ENCODE measurements at regions not wholly inside any gene's neighbourhood (a gene's known extent, or its start where the extent isn't known, plus 50 kb on each side); places are given as distances from the start of the nearest gene placed in this dataset.

DNA sequence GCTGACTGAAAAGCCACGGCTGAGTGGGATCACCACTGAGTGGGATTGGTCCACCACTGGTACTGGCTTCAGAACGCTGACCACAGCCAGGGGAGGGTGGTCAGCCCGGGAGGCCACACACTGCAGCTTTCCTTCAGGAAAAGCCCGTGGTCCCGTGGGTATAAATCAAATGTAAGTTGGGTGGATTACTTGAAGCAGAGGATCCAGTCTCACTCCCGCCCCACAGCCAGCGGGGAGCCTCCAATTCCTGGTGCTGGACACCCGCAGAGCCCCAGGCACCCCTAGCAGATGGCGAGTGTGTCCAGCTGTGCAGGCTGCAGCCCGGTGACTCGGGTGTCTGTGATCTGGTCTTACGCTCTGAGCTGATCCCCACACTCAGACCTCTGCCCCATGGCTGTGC, 231.1 kb upstream of the ZNF32 start:
- in situ Hi-C loops (cut with MboI; ENCODE audit: low pct_ligation_motif_present in 1 of 4, low pct_unique_long_range_greater_than_20kb in 1 of 4, low sequenced_read_pairs in 3 of 4) = no loop called here
- WGBS, 2 donors (ENCODE audit: low coverage in 1 of 2) = 88% methylated on average over 12 of the region's 12 CpGs; no CpG with 5 or more reads in 1 of the 2 donors
- no peak overlapping the region for H3K27ac ChIP-seq
- TF ChIP-seq, protein P1, sequence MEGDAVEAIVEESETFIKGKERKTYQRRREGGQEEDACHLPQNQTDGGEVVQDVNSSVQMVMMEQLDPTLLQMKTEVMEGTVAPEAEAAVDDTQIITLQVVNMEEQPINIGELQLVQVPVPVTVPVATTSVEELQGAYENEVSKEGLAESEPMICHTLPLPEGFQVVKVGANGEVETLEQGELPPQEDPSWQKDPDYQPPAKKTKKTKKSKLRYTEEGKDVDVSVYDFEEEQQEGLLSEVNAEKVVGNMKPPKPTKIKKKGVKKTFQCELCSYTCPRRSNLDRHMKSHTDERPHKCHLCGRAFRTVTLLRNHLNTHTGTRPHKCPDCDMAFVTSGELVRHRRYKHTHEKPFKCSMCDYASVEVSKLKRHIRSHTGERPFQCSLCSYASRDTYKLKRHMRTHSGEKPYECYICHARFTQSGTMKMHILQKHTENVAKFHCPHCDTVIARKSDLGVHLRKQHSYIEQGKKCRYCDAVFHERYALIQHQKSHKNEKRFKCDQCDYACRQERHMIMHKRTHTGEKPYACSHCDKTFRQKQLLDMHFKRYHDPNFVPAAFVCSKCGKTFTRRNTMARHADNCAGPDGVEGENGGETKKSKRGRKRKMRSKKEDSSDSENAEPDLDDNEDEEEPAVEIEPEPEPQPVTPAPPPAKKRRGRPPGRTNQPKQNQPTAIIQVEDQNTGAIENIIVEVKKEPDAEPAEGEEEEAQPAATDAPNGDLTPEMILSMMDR (IDR thresholded peaks at IDR 0.05) = no peak
- TF ChIP-seq EP300 (IDR thresholded peaks at IDR 0.05; ENCODE audit: low read depth) (no peak), POLR2AphosphoS5 (IDR thresholded peaks at IDR 0.05) (no peak), POLR2A (IDR thresholded peaks at IDR 0.05) (no peak)
- H3K4me3 ChIP-seq = no peak overlapping the region
- H3K4me1 ChIP-seq = no peaks in the 10 kb centered on the region
- H3K36me3 ChIP-seq = no peaks in the 10 kb centered on the region
- no peaks in the 10 kb centered on the region for H3K9me3 ChIP-seq
- no peaks in the 10 kb centered on the region for H3K27me3 ChIP-seq
- intact Hi-C loops (cut with DNase I; ENCODE audit: low total_unique reads) = no loop called here
- DNase-seq = no peak

DNA sequence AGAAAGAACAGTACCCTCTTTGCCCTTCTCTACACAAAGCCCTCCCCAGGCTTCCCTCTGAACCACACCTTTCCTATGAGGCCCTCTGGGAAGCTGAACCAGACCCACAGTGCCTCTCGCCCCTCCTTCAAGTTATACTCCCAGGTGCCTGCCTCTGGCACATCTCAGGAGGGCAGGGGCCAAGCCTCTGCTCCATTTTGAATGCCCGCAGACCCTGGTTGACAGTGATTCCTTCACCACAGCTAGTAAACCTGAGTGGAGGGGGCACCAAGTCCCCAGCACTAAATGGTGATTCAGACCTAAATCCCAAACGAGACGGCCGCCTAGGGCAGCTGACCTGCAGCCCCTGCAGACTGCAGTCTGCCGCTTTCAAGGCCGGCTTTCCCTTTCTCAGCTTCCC, 230.5 kb upstream of the ZNF32 start:
- intact Hi-C loops (cut with DNase I; ENCODE audit: low total_unique reads) = no loop called here
- Histone ChIP-seq H3K4me1 (no peaks in the 10 kb centered on the region), H3K27me3 (no peaks in the 10 kb centered on the region), H3K9me3 (no peaks in the 10 kb centered on the region), H3K4me3 (no peak overlapping the region), H3K36me3 (no peaks in the 10 kb centered on the region), H3K27ac (no peak overlapping the region)
- DNase-seq = no peak
- TF ChIP-seq, protein P1 (IDR thresholded peaks at IDR 0.05) = no peak
- no peak for TF ChIP-seq POLR2AphosphoS5 (IDR thresholded peaks at IDR 0.05)
- TF ChIP-seq EP300 (IDR thresholded peaks at IDR 0.05; ENCODE audit: low read depth) = no peak
- TF ChIP-seq POLR2A (IDR thresholded peaks at IDR 0.05) = no peak
- in situ Hi-C loops (cut with MboI; ENCODE audit: low pct_ligation_motif_present in 1 of 4, low pct_unique_long_range_greater_than_20kb in 1 of 4, low sequenced_read_pairs in 3 of 4) = no loop called here
- 91% methylated on average over 7 of the region's 7 CpGs; no CpG with 5 or more reads in 1 of the 2 donors for WGBS, 2 donors (ENCODE audit: low coverage in 1 of 2)

DNA sequence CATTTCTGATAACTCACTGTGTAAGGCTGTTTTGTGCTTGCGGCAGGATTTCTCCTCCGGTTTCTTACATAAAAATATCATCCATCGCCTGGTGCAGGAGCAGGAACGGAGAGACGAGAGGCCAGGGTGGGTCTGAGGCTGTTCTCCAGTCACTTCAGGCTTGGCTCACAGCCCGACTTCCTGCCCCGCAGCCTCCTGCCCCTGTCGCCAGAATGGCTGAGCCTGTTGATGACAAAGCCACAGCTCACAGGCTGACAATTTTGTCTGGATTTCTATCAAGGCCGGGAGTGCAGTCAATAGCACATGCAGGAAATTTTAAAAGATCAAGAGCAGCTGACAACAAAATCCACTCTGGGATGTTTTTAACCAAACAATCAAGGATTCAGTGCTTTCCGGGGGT, 229.7 kb upstream of the ZNF32 start:
- H3K4me3 ChIP-seq = no peak overlapping the region
- in situ Hi-C loops (cut with MboI; ENCODE audit: low pct_ligation_motif_present in 1 of 4, low pct_unique_long_range_greater_than_20kb in 1 of 4, low sequenced_read_pairs in 3 of 4) = no loop called here
- H3K9me3 ChIP-seq = no peaks in the 10 kb centered on the region
- TF ChIP-seq, protein P1 (IDR thresholded peaks at IDR 0.05) = no peak
- no peak for TF ChIP-seq POLR2AphosphoS5 (IDR thresholded peaks at IDR 0.05)
- TF ChIP-seq EP300 (IDR thresholded peaks at IDR 0.05; ENCODE audit: low read depth) = no peak
- no peak for TF ChIP-seq POLR2A (IDR thresholded peaks at IDR 0.05)
- no peaks in the 10 kb centered on the region for H3K27me3 ChIP-seq
- intact Hi-C loops (cut with DNase I; ENCODE audit: low total_unique reads) = no loop called here
- WGBS, 2 donors (ENCODE audit: low coverage in 1 of 2) = 58 to 79% methylated on average over 8 to 10 of the region's 10 CpGs
- H3K4me1 ChIP-seq = no peaks in the 10 kb centered on the region
- no peak overlapping the region for H3K27ac ChIP-seq
- DNase-seq = no peak
- H3K36me3 ChIP-seq = no peaks in the 10 kb centered on the region

DNA sequence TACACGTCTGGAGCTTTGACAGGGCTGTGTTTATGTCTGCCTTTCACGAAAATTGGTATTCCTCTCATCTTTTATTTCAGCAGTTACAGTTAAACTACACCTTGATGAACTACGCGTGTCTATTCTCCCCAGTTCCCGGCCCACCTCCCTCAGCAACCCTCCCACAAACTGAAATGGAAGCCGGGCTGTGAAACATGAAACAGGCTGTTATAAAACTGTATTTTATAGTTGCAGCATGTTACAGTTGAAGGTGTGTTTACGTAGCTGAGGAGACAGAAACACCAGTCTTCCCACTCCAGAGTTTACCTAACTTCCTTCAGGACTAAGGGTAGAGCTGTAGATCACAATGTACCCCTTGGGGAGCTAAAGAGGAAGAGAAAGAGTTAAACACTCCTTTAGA, 228.3 kb upstream of the ZNF32 start:
- Histone ChIP-seq H3K27me3 (no peaks in the 10 kb centered on the region), H3K4me1 (no peaks in the 10 kb centered on the region), H3K36me3 (no peaks in the 10 kb centered on the region), H3K9me3 (no peaks in the 10 kb centered on the region), H3K4me3 (no peak overlapping the region), H3K27ac (no peak overlapping the region)
- DNase-seq = no peak
- in situ Hi-C loops (cut with MboI; ENCODE audit: low pct_ligation_motif_present in 1 of 4, low pct_unique_long_range_greater_than_20kb in 1 of 4, low sequenced_read_pairs in 3 of 4) (no loop called here), intact Hi-C loops (cut with DNase I; ENCODE audit: low total_unique reads) (no loop called here)
- 55 to 56% methylated on average over 1 to 7 of the region's 7 CpGs for WGBS, 2 donors (ENCODE audit: low coverage in 1 of 2)
- TF ChIP-seq, protein P1 (IDR thresholded peaks at IDR 0.05) = no peak
- no peak for TF ChIP-seq POLR2AphosphoS5 (IDR thresholded peaks at IDR 0.05)
- no peak for TF ChIP-seq EP300 (IDR thresholded peaks at IDR 0.05; ENCODE audit: low read depth)
- TF ChIP-seq POLR2A (IDR thresholded peaks at IDR 0.05) = no peak

Measured in transverse colon (tissue), 4 donors.